Lower leg skin (tissue), 3 donors: ENCODE measurements at regions not wholly inside any gene's neighbourhood (a gene's known extent, or its start where the extent isn't known, plus 50 kb on each side); places are given as distances from the start of the nearest gene placed in this dataset.

ENCODE experiments used
- CTCF ChIP-seq, 3 donors: fragments of 450-650 bp; IDR thresholded peaks; one replicate each; pipeline ENCODE4 v1.5.1; 2016; ENCODE audit warnings: antibody characterized with exemption in 3 of 3, mild to moderate bottlenecking in 3 of 3, moderate library complexity in 2 of 3
- POLR2A ChIP-seq, 2 donors: fragments of 450-650 bp; IDR thresholded peaks; one replicate each; pipeline ENCODE4 v1.6.1; 2016 to 2017; ENCODE audit warnings: antibody characterized with exemption in 2 of 2, mild to moderate bottlenecking in 1 of 2, moderate library complexity in 1 of 2

GRCh38 chr10:57776688-57777432 is 490.8 kb downstream of the IPMK start:
- no peak for TF ChIP-seq CTCF (IDR thresholded peaks at IDR 0.05)
- TF ChIP-seq POLR2A (IDR thresholded peaks at IDR 0.05): no peak
